HG03280 (cell line): ENCODE measurements at regions not wholly inside any gene's neighbourhood (a gene's known extent, or its start where the extent isn't known, plus 50 kb on each side); places are given as distances from the start of the nearest gene placed in this dataset.

Source experiments
- ATAC-seq: cut with Tn5 transposase; IDR thresholded peaks from one replicate; pipeline ENCODE4 v1.9.1; 2021; ENCODE audit warnings: mild to moderate bottlenecking, moderate library complexity; ENCODE audit not compliant: unreplicated experiment

GRCh38 chr4:18840481-18840880 lies 818.9 kb upstream of the LCORL start:
- ATAC-seq = no peak

- ATAC-seq = no peak
These were observed 794.8 kb upstream of the LCORL start for GRCh38 chr4:18816228-18816895.

- no peak for ATAC-seq
These were observed 794.2 kb upstream of the LCORL start for GRCh38 chr4:18815779-18816173.

GRCh38 chr4:18815081-18815778 lies 793.7 kb upstream of the LCORL start:
- ATAC-seq = no peak

GRCh38 chr4:18813771-18814170 lies 792.2 kb upstream of the LCORL start:
- no peak for ATAC-seq

GRCh38 chr4:18813055-18813454 lies 791.5 kb upstream of the LCORL start:
- ATAC-seq = no peak

- no peak for ATAC-seq
These were observed 782.2 kb upstream of the LCORL start for GRCh38 chr4:18803781-18804180.

- no peak for ATAC-seq
These were observed 776.6 kb upstream of the LCORL start for GRCh38 chr4:18798123-18798522.

GRCh38 chr4:18795794-18796193 lies 774.2 kb upstream of the LCORL start:
- no peak for ATAC-seq

GRCh38 chr4:18777190-18777930 lies 755.8 kb upstream of the LCORL start:
- no peak for ATAC-seq

GRCh38 chr4:18767921-18768320 lies 746.4 kb upstream of the LCORL start:
- ATAC-seq = no peak

- no peak for ATAC-seq
These were observed 735.1 kb upstream of the LCORL start for GRCh38 chr4:18756671-18757070.

- no peak for ATAC-seq
These were observed 732.6 kb upstream of the LCORL start for GRCh38 chr4:18754180-18754579.

GRCh38 chr4:18751083-18751482 lies 729.5 kb upstream of the LCORL start:
- ATAC-seq = no peak

GRCh38 chr4:18749391-18749790 lies 727.8 kb upstream of the LCORL start:
- no peak for ATAC-seq

- no peak for ATAC-seq
These were observed 715.0 kb upstream of the LCORL start for GRCh38 chr4:18736551-18736950.

GRCh38 chr4:18735740-18736268 lies 714.2 kb upstream of the LCORL start:
- ATAC-seq = no peak

GRCh38 chr4:18734405-18734804 lies 712.9 kb upstream of the LCORL start:
- no peak for ATAC-seq

- no peak for ATAC-seq
These were observed 712.4 kb upstream of the LCORL start for GRCh38 chr4:18733961-18734360.

GRCh38 chr4:18722748-18723191 lies 701.2 kb upstream of the LCORL start:
- ATAC-seq = no peak

GRCh38 chr4:18698119-18698883 lies 676.7 kb upstream of the LCORL start:
- peak; percentile 51 for ATAC-seq
